OCI-LY7 (cell line): ENCODE measurements at regions not wholly inside any gene's neighbourhood (a gene's known extent, or its start where the extent isn't known, plus 50 kb on each side); places are given as distances from the start of the nearest gene placed in this dataset.

Experiments
- CTCF ChIP-seq: fragments of 200-600 bp; sonication (generic); conservative IDR thresholded peaks from 2 replicates; pipeline ENCODE4 v1.5.1; 2014; ENCODE audit warnings: mild to moderate bottlenecking, antibody characterized with exemption, low read length, moderate library complexity, mixed read lengths
- EZH2phosphoT487 ChIP-seq: fragments of 200-600 bp; sonication (generic); IDR thresholded peaks from 2 replicates; pipeline ENCODE4 v1.6.1; 2018; ENCODE audit warnings: low read depth, borderline replicate concordance, mild to moderate bottlenecking, mixed run types, antibody characterized with exemption, low read length, moderate library complexity, mixed read lengths

GRCh38 chr2:78870343-78870967 is 155.0 kb upstream of the REG3G start:
- TF ChIP-seq CTCF (no peak), EZH2phosphoT487 (no peak)
